IMR-90 (cell line): ENCODE measurements at regions not wholly inside any gene's neighbourhood (a gene's known extent, or its start where the extent isn't known, plus 50 kb on each side); places are given as distances from the start of the nearest gene placed in this dataset.

Experiments
- MXI1 ChIP-seq: IDR thresholded peaks from 2 replicates; pipeline ENCODE4 v1.6.1; 2012; ENCODE audit warnings: low read depth, mild to moderate bottlenecking, low read length, moderate library complexity, borderline replicate concordance
- POLR2A ChIP-seq: IDR thresholded peaks from 2 replicates; pipeline ENCODE4 v1.6.1; 2012; ENCODE audit warnings: mild to moderate bottlenecking, low read depth, low read length
- TF ChIP-seq, protein P1 (sequence below): conservative IDR thresholded peaks from 2 replicates; pipeline ENCODE4 v1.5.1; 2012; ENCODE audit warnings: mild to moderate bottlenecking, low read depth, low read length, improper control_type of control experiment

DNA sequence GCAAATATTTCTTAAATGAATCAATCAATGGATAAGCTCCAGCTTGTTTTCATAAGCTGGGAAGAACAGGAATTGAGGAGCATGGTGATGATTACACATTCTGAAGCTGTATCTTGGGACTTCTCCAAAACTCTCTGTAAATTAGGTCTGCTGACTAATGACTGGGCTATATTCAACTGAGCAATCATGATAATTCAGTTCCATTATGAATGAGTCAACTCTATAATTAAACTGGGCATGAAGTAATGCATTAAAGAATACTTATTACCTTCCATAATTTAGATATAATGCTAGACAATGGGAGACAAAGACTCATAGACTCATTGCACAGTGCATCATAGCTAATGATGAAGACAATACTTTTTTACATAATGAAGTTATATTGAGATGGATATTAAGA is 207.4 kb downstream of the CBLN2 start:
- TF ChIP-seq, protein P1, sequence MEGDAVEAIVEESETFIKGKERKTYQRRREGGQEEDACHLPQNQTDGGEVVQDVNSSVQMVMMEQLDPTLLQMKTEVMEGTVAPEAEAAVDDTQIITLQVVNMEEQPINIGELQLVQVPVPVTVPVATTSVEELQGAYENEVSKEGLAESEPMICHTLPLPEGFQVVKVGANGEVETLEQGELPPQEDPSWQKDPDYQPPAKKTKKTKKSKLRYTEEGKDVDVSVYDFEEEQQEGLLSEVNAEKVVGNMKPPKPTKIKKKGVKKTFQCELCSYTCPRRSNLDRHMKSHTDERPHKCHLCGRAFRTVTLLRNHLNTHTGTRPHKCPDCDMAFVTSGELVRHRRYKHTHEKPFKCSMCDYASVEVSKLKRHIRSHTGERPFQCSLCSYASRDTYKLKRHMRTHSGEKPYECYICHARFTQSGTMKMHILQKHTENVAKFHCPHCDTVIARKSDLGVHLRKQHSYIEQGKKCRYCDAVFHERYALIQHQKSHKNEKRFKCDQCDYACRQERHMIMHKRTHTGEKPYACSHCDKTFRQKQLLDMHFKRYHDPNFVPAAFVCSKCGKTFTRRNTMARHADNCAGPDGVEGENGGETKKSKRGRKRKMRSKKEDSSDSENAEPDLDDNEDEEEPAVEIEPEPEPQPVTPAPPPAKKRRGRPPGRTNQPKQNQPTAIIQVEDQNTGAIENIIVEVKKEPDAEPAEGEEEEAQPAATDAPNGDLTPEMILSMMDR: no peak
- TF ChIP-seq POLR2A (no peak), MXI1 (no peak)
